GM23338 (cell line): ENCODE measurements at regions not wholly inside any gene's neighbourhood (a gene's known extent, or its start where the extent isn't known, plus 50 kb on each side); places are given as distances from the start of the nearest gene placed in this dataset.

Experiments used
- CREB1 ChIP-seq: fragments of 250-450 bp; sonication (Bioruptor Pico); IDR thresholded peaks from 2 replicates; pipeline ENCODE4 v1.5.0; 2020; ENCODE audit warnings: low read depth, mild to moderate bottlenecking, moderate library complexity
- ETS1 ChIP-seq: IDR thresholded peaks from 2 replicates; pipeline ENCODE4 v1.6.1; 2016; ENCODE audit warnings: antibody characterized with exemption
- EZH2 ChIP-seq: fragments of 200-600 bp; sonication (generic); IDR thresholded peaks from one replicate; pipeline ENCODE4 v1.8.0; 2017; ENCODE audit warnings: antibody characterized with exemption, mild to moderate bottlenecking, low read depth; ENCODE audit not compliant: unreplicated experiment
- EZH2phosphoT487 ChIP-seq: fragments of 200-600 bp; sonication (generic); IDR thresholded peaks from one replicate; pipeline ENCODE4 v1.8.1; 2018; ENCODE audit warnings: antibody characterized with exemption; ENCODE audit not compliant: unreplicated experiment
- JUNB ChIP-seq: IDR thresholded peaks from one replicate; pipeline ENCODE4 v1.6.1; 2016; ENCODE audit warnings: antibody characterized with exemption; ENCODE audit not compliant: unreplicated experiment
- NANOG ChIP-seq: IDR thresholded peaks from 2 replicates; pipeline ENCODE4 v1.6.1; 2016; ENCODE audit warnings: antibody characterized with exemption, borderline replicate concordance
- POLR2AphosphoS5 ChIP-seq: IDR thresholded peaks from 2 replicates; pipeline ENCODE4 v1.6.1; 2016; ENCODE audit warnings: antibody characterized with exemption, low read depth
- STAT1 ChIP-seq: IDR thresholded peaks from one replicate; pipeline ENCODE4 v1.6.1; 2016; ENCODE audit warnings: antibody characterized with exemption; ENCODE audit not compliant: unreplicated experiment
- ZNF114 ChIP-seq: fragments of 250-450 bp; sonication (Bioruptor Pico); IDR thresholded peaks from 2 replicates; pipeline ENCODE4 v1.5.0; 2020; ENCODE audit warnings: mild to moderate bottlenecking, moderate library complexity
- ZNF331 ChIP-seq: fragments of 250-450 bp; sonication (Bioruptor Pico); IDR thresholded peaks from 2 replicates; pipeline ENCODE4 v1.5.0; 2020; ENCODE audit warnings: low read depth, mild to moderate bottlenecking, moderate library complexity
- TF ChIP-seq, protein P1 (sequence below), 2 experiments: fragments of 200-600 bp in 1 of 2; sonication (generic) in 1 of 2; conservative IDR thresholded peaks; 2 replicates each; pipeline versions ENCODE4 v1.5.1 to v1.6.1; 2016 to 2017; ENCODE audit warnings: antibody characterized with exemption in 2 of 2, low read depth in 2 of 2, mild to moderate bottlenecking in 2 of 2, moderate library complexity in 1 of 2
- TF ChIP-seq, protein P2 (sequence below): IDR thresholded peaks from one replicate; pipeline ENCODE4 v1.6.1; 2018; ENCODE audit warnings: antibody characterized with exemption; ENCODE audit not compliant: unreplicated experiment

- TF ChIP-seq, protein P1, sequence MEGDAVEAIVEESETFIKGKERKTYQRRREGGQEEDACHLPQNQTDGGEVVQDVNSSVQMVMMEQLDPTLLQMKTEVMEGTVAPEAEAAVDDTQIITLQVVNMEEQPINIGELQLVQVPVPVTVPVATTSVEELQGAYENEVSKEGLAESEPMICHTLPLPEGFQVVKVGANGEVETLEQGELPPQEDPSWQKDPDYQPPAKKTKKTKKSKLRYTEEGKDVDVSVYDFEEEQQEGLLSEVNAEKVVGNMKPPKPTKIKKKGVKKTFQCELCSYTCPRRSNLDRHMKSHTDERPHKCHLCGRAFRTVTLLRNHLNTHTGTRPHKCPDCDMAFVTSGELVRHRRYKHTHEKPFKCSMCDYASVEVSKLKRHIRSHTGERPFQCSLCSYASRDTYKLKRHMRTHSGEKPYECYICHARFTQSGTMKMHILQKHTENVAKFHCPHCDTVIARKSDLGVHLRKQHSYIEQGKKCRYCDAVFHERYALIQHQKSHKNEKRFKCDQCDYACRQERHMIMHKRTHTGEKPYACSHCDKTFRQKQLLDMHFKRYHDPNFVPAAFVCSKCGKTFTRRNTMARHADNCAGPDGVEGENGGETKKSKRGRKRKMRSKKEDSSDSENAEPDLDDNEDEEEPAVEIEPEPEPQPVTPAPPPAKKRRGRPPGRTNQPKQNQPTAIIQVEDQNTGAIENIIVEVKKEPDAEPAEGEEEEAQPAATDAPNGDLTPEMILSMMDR (conservative IDR thresholded peaks at IDR 0.05; ENCODE audit: low read depth in 2 of 2) = no peak
- no peak for TF ChIP-seq EZH2
- no peak for TF ChIP-seq POLR2AphosphoS5
- no peak for TF ChIP-seq STAT1
- TF ChIP-seq CREB1 (CRISPR knock-in tag) = no peak
- TF ChIP-seq, protein P2, sequence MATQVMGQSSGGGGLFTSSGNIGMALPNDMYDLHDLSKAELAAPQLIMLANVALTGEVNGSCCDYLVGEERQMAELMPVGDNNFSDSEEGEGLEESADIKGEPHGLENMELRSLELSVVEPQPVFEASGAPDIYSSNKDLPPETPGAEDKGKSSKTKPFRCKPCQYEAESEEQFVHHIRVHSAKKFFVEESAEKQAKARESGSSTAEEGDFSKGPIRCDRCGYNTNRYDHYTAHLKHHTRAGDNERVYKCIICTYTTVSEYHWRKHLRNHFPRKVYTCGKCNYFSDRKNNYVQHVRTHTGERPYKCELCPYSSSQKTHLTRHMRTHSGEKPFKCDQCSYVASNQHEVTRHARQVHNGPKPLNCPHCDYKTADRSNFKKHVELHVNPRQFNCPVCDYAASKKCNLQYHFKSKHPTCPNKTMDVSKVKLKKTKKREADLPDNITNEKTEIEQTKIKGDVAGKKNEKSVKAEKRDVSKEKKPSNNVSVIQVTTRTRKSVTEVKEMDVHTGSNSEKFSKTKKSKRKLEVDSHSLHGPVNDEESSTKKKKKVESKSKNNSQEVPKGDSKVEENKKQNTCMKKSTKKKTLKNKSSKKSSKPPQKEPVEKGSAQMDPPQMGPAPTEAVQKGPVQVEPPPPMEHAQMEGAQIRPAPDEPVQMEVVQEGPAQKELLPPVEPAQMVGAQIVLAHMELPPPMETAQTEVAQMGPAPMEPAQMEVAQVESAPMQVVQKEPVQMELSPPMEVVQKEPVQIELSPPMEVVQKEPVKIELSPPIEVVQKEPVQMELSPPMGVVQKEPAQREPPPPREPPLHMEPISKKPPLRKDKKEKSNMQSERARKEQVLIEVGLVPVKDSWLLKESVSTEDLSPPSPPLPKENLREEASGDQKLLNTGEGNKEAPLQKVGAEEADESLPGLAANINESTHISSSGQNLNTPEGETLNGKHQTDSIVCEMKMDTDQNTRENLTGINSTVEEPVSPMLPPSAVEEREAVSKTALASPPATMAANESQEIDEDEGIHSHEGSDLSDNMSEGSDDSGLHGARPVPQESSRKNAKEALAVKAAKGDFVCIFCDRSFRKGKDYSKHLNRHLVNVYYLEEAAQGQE = no peak
- no peak for TF ChIP-seq JUNB
- TF ChIP-seq EZH2phosphoT487 = no peak
- TF ChIP-seq ZNF331 (CRISPR knock-in tag) = no peak
- no peak for TF ChIP-seq ZNF114 (CRISPR knock-in tag)
- TF ChIP-seq NANOG = no peak
- no peak for TF ChIP-seq ETS1
Observed at GRCh38 chr9:87818308-87818707, 64.4 kb upstream of the SPATA31E1 start.
